ENCODE measurements at regions not wholly inside any gene's neighbourhood (a gene's known extent, or its start where the extent isn't known, plus 50 kb on each side); places are given as distances from the start of the nearest gene placed in this dataset.

GRCh38 chr22:48824712-48825651 lies 1002.7 kb downstream of the BRD1 start:
- FAIRE-seq, result no peak
- in situ Hi-C loops (cut with HindIII; ENCODE audit: extremely low pct_ligation_motif_present, low pct_unique_long_range_greater_than_20kb), result no loop called here
- Histone ChIP-seq H3K36me3 (replicated peaks in 1 of 2; ENCODE audit: control insufficient read depth in 1 of 2, insufficient read depth in 2 of 2, low read length in 2 of 2) (no peaks in the 10 kb centered on the region), H3K4me2 (ENCODE audit: low read depth, low read length) (no peak overlapping the region), H3K9ac (ENCODE audit: insufficient read depth, low read depth, low read length) (no peak overlapping the region), H3K27ac (ENCODE audit: extremely low read length, insufficient read depth, low read length) (no peak overlapping the region), H3K27me3 (ENCODE audit: control insufficient read depth in 1 of 2, insufficient read depth in 2 of 2, low read length in 2 of 2) (peaks cover 2 to 14% of the 10 kb centered on the region in 2 experiments; a peak in 3 of 5 replicates), H3K4me3 (replicated peaks in 1 of 3; ENCODE audit: insufficient read depth in 1 of 3, low read depth in 2 of 3, low read length in 3 of 3) (no peak overlapping the region), H3K79me2 (ENCODE audit: insufficient read depth, low read length) (no peaks in the 10 kb centered on the region), H3K9me3 (ENCODE audit: low read length) (no peaks in the 10 kb centered on the region), H3K4me1 (ENCODE audit: insufficient read depth, low read length) (no peaks in the 10 kb centered on the region), H2AFZ (ENCODE audit: low read length) (no peak overlapping the region), H4K20me1 (ENCODE audit: insufficient read depth, low read length) (no peaks in the 10 kb centered on the region)
- DNase-seq (ENCODE audit: low spot score), result no peak
- ChIA-PET POLR2A (no interaction called here), CTCF (ENCODE audit: low intra/inter-chr PET ratio, low total read pairs) (no interaction called here)
- TF ChIP-seq JUND (CRISPR knock-in tag; IDR thresholded peaks at IDR 0.05) (no peak), ZNF253 (CRISPR knock-in tag; IDR thresholded peaks at IDR 0.05; ENCODE audit: borderline replicate concordance) (no peak), ZNF460 (CRISPR knock-in tag; IDR thresholded peaks at IDR 0.05; ENCODE audit: borderline replicate concordance) (no peak), YEATS4 (CRISPR knock-in tag; IDR thresholded peaks at IDR 0.05; ENCODE audit: borderline replicate concordance) (no peak), ZNF800 (CRISPR knock-in tag; IDR thresholded peaks at IDR 0.05) (no peak), SMC3 (IDR thresholded peaks at IDR 0.05; ENCODE audit: low read length) (no peak), POLR2AphosphoS5 (IDR thresholded peaks at IDR 0.05; ENCODE audit: low read depth, low read length) (no peak), NCOR1 (IDR thresholded peaks at IDR 0.05; ENCODE audit: borderline replicate concordance, low read length) (no peak), HIC2 (CRISPR knock-in tag; IDR thresholded peaks at IDR 0.05; ENCODE audit: low read depth) (no peak), EZH2 (conservative IDR thresholded peaks at IDR 0.05; ENCODE audit: low read depth, low read length) (no peak), FOXC1 (CRISPR knock-in tag; IDR thresholded peaks at IDR 0.05; ENCODE audit: borderline replicate concordance) (no peak)
- TF ChIP-seq, protein P1, sequence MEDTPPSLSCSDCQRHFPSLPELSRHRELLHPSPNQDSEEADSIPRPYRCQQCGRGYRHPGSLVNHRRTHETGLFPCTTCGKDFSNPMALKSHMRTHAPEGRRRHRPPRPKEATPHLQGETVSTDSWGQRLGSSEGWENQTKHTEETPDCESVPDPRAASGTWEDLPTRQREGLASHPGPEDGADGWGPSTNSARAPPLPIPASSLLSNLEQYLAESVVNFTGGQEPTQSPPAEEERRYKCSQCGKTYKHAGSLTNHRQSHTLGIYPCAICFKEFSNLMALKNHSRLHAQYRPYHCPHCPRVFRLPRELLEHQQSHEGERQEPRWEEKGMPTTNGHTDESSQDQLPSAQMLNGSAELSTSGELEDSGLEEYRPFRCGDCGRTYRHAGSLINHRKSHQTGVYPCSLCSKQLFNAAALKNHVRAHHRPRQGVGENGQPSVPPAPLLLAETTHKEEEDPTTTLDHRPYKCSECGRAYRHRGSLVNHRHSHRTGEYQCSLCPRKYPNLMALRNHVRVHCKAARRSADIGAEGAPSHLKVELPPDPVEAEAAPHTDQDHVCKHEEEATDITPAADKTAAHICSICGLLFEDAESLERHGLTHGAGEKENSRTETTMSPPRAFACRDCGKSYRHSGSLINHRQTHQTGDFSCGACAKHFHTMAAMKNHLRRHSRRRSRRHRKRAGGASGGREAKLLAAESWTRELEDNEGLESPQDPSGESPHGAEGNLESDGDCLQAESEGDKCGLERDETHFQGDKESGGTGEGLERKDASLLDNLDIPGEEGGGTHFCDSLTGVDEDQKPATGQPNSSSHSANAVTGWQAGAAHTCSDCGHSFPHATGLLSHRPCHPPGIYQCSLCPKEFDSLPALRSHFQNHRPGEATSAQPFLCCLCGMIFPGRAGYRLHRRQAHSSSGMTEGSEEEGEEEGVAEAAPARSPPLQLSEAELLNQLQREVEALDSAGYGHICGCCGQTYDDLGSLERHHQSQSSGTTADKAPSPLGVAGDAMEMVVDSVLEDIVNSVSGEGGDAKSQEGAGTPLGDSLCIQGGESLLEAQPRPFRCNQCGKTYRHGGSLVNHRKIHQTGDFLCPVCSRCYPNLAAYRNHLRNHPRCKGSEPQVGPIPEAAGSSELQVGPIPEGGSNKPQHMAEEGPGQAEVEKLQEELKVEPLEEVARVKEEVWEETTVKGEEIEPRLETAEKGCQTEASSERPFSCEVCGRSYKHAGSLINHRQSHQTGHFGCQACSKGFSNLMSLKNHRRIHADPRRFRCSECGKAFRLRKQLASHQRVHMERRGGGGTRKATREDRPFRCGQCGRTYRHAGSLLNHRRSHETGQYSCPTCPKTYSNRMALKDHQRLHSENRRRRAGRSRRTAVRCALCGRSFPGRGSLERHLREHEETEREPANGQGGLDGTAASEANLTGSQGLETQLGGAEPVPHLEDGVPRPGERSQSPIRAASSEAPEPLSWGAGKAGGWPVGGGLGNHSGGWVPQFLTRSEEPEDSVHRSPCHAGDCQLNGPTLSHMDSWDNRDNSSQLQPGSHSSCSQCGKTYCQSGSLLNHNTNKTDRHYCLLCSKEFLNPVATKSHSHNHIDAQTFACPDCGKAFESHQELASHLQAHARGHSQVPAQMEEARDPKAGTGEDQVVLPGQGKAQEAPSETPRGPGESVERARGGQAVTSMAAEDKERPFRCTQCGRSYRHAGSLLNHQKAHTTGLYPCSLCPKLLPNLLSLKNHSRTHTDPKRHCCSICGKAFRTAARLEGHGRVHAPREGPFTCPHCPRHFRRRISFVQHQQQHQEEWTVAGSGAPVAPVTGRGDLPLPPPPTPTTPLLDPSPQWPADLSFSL (CRISPR knock-in tag; IDR thresholded peaks at IDR 0.05), result no peak
- 49% methylated on average over 20 of the region's 23 CpGs for WGBS (ENCODE audit: low lambda C conversion rate)
- intact Hi-C loops (cut with micrococcal nuclease; ENCODE audit: unreplicated experiment), result no loop called here
- no TSS peak for BruUV-seq (replicated peaks)
- no peak for ATAC-seq

Measured in HepG2 (cell line).